GM18870 (cell line): ENCODE measurements at regions not wholly inside any gene's neighbourhood (a gene's known extent, or its start where the extent isn't known, plus 50 kb on each side); places are given as distances from the start of the nearest gene placed in this dataset.
"Not testable (repeated sequence)": the region's sequence is repeated elsewhere in the genome, so short reads cannot be mapped to it uniquely, and the experiment has no call there.

Experiments used
- ATAC-seq: cut with Tn5 transposase; IDR thresholded peaks from one replicate; pipeline ENCODE4 v1.9.1; 2021; ENCODE audit warnings: moderate library complexity; ENCODE audit not compliant: unreplicated experiment

- ATAC-seq, result not testable (repeated sequence)
Observed at GRCh38 chr4:97437998-97438705, 705.1 kb downstream of the STPG2 start.

- ATAC-seq, result no peak
Observed at GRCh38 chr4:97453186-97453585, 690.1 kb downstream of the STPG2 start.

- no peak for ATAC-seq
Observed at GRCh38 chr4:97457253-97457652, 686.0 kb downstream of the STPG2 start.

- ATAC-seq, result no peak
Observed at GRCh38 chr4:97468272-97468671, 675.0 kb downstream of the STPG2 start.

GRCh38 chr4:97475621-97476020 lies 667.7 kb downstream of the STPG2 start:
- ATAC-seq, result no peak

GRCh38 chr4:97477974-97478373 lies 665.3 kb downstream of the STPG2 start:
- no peak for ATAC-seq

- no peak for ATAC-seq
Observed at GRCh38 chr4:97479388-97479787, 663.9 kb downstream of the STPG2 start.

GRCh38 chr4:97491856-97492255 lies 651.4 kb downstream of the STPG2 start:
- ATAC-seq, result no peak

- ATAC-seq, result no peak
Observed at GRCh38 chr4:97493815-97494518, 649.3 kb downstream of the STPG2 start.

GRCh38 chr4:97496298-97496873 lies 646.9 kb downstream of the STPG2 start:
- no peak for ATAC-seq

- ATAC-seq, result no peak
Observed at GRCh38 chr4:97498875-97499274, 644.4 kb downstream of the STPG2 start.

- peak; percentile 100 for ATAC-seq
Observed at GRCh38 chr4:97500423-97500822, 642.9 kb downstream of the STPG2 start.

GRCh38 chr4:97504713-97505112 lies 638.6 kb downstream of the STPG2 start:
- no peak for ATAC-seq

GRCh38 chr4:97507587-97508245 lies 635.6 kb downstream of the STPG2 start:
- no peak for ATAC-seq
